ENCODE measurements at regions not wholly inside any gene's neighbourhood (a gene's known extent, or its start where the extent isn't known, plus 50 kb on each side); places are given as distances from the start of the nearest gene placed in this dataset.

- DNase-seq (ENCODE audit: low spot score) = no peak
- in situ Hi-C loops (cut with MboI; ENCODE audit: low sequenced_read_pairs, unreplicated experiment) = no loop called here
- TF ChIP-seq CTCF (IDR thresholded peaks at IDR 0.05; ENCODE audit: borderline replicate concordance, control extremely low read depth, extremely low read depth, insufficient read depth, missing control alignments) = no peak
These were observed 637.7 kb upstream of the UBE2E2 start for GRCh38 chr3:22565393-22565792.

- no peak for TF ChIP-seq CTCF (IDR thresholded peaks at IDR 0.05; ENCODE audit: borderline replicate concordance, control extremely low read depth, extremely low read depth, insufficient read depth, missing control alignments)
- no peak for DNase-seq (ENCODE audit: low spot score)
- in situ Hi-C loops (cut with MboI; ENCODE audit: low sequenced_read_pairs, unreplicated experiment) = no loop called here
These were observed 634.8 kb upstream of the UBE2E2 start for GRCh38 chr3:22568285-22568684.

GRCh38 chr3:22569570-22569969, 633.6 kb upstream of the UBE2E2 start:
- no peak for TF ChIP-seq CTCF (IDR thresholded peaks at IDR 0.05; ENCODE audit: borderline replicate concordance, control extremely low read depth, extremely low read depth, insufficient read depth, missing control alignments)
- no peak for DNase-seq (ENCODE audit: low spot score)
- in situ Hi-C loops (cut with MboI; ENCODE audit: low sequenced_read_pairs, unreplicated experiment) = no loop called here

- in situ Hi-C loops (cut with MboI; ENCODE audit: low sequenced_read_pairs, unreplicated experiment) = no loop called here
- DNase-seq (ENCODE audit: low spot score) = no peak
- TF ChIP-seq CTCF (IDR thresholded peaks at IDR 0.05; ENCODE audit: borderline replicate concordance, control extremely low read depth, extremely low read depth, insufficient read depth, missing control alignments) = no peak
These were observed 622.1 kb upstream of the UBE2E2 start for GRCh38 chr3:22581007-22581406.

GRCh38 chr3:22582266-22582665, 620.9 kb upstream of the UBE2E2 start:
- in situ Hi-C loops (cut with MboI; ENCODE audit: low sequenced_read_pairs, unreplicated experiment) = no loop called here
- no peak for TF ChIP-seq CTCF (IDR thresholded peaks at IDR 0.05; ENCODE audit: borderline replicate concordance, control extremely low read depth, extremely low read depth, insufficient read depth, missing control alignments)
- DNase-seq (ENCODE audit: low spot score) = no peak

GRCh38 chr3:22585504-22585903, 617.6 kb upstream of the UBE2E2 start:
- no peak for DNase-seq (ENCODE audit: low spot score)
- in situ Hi-C loops (cut with MboI; ENCODE audit: low sequenced_read_pairs, unreplicated experiment) = no loop called here

More at GRCh38 chr3:22585504-22585903, 617.6 kb upstream of the UBE2E2 start:
- no peak for TF ChIP-seq CTCF (IDR thresholded peaks at IDR 0.05; ENCODE audit: borderline replicate concordance, control extremely low read depth, extremely low read depth, insufficient read depth, missing control alignments)

Data from GM13976 (cell line).